BJ (cell line): ENCODE measurements at regions not wholly inside any gene's neighbourhood (a gene's known extent, or its start where the extent isn't known, plus 50 kb on each side); places are given as distances from the start of the nearest gene placed in this dataset.

ENCODE experiments used
- CTCF ChIA-PET: fragments of 350-600 bp; formaldehyde crosslinking; extraction: SDS; loops from one replicate; lab custom pipeline; 2021; ENCODE audit warnings: antibody characterized with exemption, inconsistent platforms; lab: Yijun Ruan, JAX
- POLR2A ChIA-PET: fragments of 300-600 bp; sonication (Branson Sonifier 250); formaldehyde crosslinking; extraction: SDS; loops from one replicate; lab custom pipeline; 2021; ENCODE audit warnings: antibody characterized with exemption; lab: Charles Lee
- DNase-seq: peaks from one replicate; pipeline ENCODE4 v3.0.0-alpha.2; 2011; ENCODE audit warnings: low read depth
- H3K27me3 ChIP-seq: 2 replicates; pipeline ENCODE4 v1.6.0; 2011; ENCODE audit warnings: low read length; ENCODE audit not compliant: control insufficient read depth, insufficient read depth
- H3K36me3 ChIP-seq: 2 replicates; pipeline ENCODE4 v1.5.1; 2011; ENCODE audit warnings: low read length; ENCODE audit not compliant: control insufficient read depth, insufficient read depth
- H3K4me3 ChIP-seq: 2 replicates; pipeline ENCODE4 v1.5.1; 2011; ENCODE audit warnings: low read depth, mild to moderate bottlenecking, control low read depth, low read length
- CTCF ChIP-seq: IDR thresholded peaks from 2 replicates; pipeline ENCODE4 v1.5.1; 2011; ENCODE audit warnings: low read depth, mild to moderate bottlenecking, control low read depth, inconsistent platforms, low read length, moderate library complexity; ENCODE audit not compliant: insufficient read depth

- no peak for DNase-seq
- ChIA-PET CTCF (no interaction called here), POLR2A (no interaction called here)
- H3K27me3 ChIP-seq, result no peaks in the 10 kb centered on the region
- TF ChIP-seq CTCF, result no peak
- H3K4me3 ChIP-seq, result no peak overlapping the region
- no peaks in the 10 kb centered on the region for H3K36me3 ChIP-seq
Observed at GRCh38 chr5:98603456-98603855, 170.0 kb upstream of the RGMB start.

- TF ChIP-seq CTCF, result no peak
- H3K36me3 ChIP-seq, result no peaks in the 10 kb centered on the region
- no peak for DNase-seq
- no peaks in the 10 kb centered on the region for H3K27me3 ChIP-seq
- H3K4me3 ChIP-seq, result no peak overlapping the region
- ChIA-PET CTCF (interaction anchor here (0.8 kb wide), 1 partner anchor 42 kb away, joined by 3 read pairs; no protein-coding TSS in a partner anchor), POLR2A (no interaction called here)
Observed at GRCh38 chr5:98604301-98604700, 169.2 kb upstream of the RGMB start.

GRCh38 chr5:98604721-98605425 is 168.6 kb upstream of the RGMB start:
- DNase-seq, result no peak
- Histone ChIP-seq H3K36me3 (no peaks in the 10 kb centered on the region), H3K4me3 (no peak overlapping the region), H3K27me3 (no peaks in the 10 kb centered on the region)
- TF ChIP-seq CTCF, result no peak
- POLR2A ChIA-PET, result no interaction called here
- CTCF ChIA-PET, result interaction anchor here (0.8 kb wide), 1 partner anchor 42 kb away, joined by 3 read pairs; no protein-coding TSS in a partner anchor

- TF ChIP-seq CTCF, result no peak
- Histone ChIP-seq H3K27me3 (no peaks in the 10 kb centered on the region), H3K36me3 (no peaks in the 10 kb centered on the region), H3K4me3 (no peak overlapping the region)
- CTCF ChIA-PET, result no interaction called here
- DNase-seq, result no peak
- POLR2A ChIA-PET, result no interaction called here
Observed at GRCh38 chr5:98605426-98605825, 168.0 kb upstream of the RGMB start.

- Histone ChIP-seq H3K36me3 (no peaks in the 10 kb centered on the region), H3K27me3 (no peaks in the 10 kb centered on the region), H3K4me3 (no peak overlapping the region)
- TF ChIP-seq CTCF, result no peak
- CTCF ChIA-PET, result no interaction called here
- no peak for DNase-seq
- POLR2A ChIA-PET, result no interaction called here
Observed at GRCh38 chr5:98606961-98607360, 166.5 kb upstream of the RGMB start.
